ENCODE measurements at regions not wholly inside any gene's neighbourhood (a gene's known extent, or its start where the extent isn't known, plus 50 kb on each side); places are given as distances from the start of the nearest gene placed in this dataset.

DNA sequence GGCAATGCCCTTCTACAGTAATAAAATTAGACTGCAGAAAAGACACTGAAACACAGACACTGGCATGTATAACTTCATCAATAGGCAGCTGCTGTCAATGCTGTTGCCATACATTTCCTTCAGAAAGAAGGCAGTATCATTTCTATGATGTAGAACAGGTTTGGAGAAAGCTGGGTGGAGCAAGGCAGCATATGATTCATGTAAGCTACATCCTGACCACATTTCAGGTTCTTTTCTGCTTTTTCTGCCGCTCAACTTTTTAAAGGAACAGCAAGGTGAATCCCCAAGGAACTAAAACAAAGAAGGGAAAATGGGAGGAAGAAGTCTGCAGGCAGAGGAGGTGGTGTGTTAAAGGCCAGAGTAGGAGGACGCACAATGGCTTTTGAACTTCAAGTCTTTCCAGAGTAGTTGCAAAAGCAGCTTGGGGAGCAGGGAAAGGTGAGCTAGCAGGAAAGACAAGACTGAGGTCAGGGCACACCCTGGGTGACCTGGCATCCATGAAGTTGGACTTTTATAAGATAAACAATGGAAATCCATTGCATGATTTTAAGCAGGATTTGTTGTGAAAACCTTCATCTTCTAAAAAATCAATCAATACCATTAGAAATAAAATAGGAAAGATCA, 142.1 kb downstream of the MED10 start:
- no peak for DNase-seq (ENCODE audit: low read depth)

DNA sequence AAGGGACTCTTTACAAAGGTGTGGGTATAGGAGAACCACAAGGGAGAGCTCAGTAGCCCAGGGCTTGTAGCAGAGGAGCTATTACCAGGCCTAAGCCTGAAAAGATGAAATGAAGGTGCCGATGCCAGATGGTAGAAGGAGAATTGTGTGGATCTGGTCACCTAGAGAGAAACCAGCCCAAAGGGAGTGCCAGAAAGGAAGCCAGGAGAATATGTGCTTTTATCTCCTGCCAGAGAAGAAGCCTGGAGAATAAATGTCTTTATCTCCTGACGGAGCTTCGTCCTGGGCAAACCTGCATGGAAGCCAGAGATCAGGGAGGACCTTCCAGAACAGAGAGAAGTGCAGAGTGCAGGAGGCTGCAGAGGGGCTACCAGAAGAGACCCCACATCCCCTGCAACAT, 142.6 kb downstream of the MED10 start:
- no peak for DNase-seq (ENCODE audit: low read depth)

DNA sequence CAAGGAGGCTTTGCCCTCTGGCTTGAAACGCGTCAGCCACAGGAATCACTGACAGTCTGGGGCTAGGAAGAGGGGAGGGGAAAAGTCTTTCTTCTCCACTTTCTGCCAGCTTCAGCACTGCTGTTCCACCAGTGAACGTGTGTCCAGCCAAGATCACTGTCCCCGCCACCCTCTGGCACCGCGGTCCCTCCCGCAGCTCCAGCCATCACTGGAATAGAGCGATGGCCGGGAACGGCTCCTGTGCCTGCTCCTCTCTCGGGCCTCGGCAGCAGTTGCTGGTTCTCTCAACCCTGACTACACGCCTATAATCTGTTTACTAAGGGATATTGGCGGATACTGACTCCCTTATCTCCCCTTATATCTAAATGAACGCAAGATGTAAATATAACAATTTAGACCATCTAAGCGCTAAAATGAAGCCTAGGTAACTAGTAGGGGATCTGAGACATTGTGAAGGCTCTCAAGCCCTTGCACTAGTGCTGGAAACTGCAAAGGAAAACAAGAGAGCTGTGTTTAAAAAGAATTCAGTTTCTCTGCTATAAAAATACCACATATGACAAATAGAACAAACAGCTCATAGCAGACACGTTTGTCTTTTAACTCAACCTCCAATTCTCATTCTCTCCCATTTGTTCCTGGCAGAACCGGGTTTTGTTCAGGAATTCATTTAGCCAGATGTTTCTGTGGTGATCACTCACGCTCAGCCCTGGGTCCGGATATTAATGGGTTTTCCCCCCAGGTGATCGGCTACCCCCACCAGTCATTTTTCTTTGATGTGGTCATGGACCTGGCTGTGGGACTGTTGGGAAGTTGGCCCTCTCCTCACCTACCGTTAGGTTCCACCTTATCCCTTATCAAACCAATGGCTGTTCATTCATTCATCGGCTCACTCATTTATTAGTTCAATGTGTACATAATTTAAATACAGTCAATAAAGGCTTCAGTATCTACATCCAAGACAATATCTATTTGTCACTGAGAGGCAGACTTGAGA, 149.8 kb downstream of the MED10 start:
- no peak for DNase-seq (ENCODE audit: low read depth)

- no peak for DNase-seq (ENCODE audit: low read depth)
Measured at GRCh38 chr5:6225121-6225607, 153.2 kb downstream of the MED10 start.

DNA sequence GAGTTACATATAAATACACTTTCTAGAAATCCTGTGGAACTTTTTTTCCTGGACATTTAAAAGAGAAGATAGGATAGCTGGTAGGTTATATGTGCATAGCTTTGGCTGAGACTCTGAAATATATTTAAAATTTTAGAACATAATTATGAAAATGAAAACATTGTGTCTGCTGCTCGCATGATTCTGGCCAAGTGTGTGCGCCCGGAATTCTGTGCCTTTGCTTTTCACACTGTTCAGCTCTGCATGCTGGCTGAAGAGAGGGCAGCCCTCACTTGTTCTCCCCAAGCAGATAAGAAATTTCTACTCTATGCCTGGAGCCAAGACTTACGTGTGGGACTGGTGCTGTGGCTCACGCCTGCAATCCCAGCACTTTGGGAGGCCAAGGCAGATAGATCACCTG, 153.9 kb downstream of the MED10 start:
- DNase-seq (ENCODE audit: low read depth), result no peak

- no peak for DNase-seq (ENCODE audit: low read depth)
Measured at GRCh38 chr5:6222899-6223298, 155.4 kb downstream of the MED10 start.

- DNase-seq (ENCODE audit: low read depth), result no peak
Measured at GRCh38 chr5:6222121-6222520, 156.2 kb downstream of the MED10 start.

- DNase-seq (ENCODE audit: low read depth), result no peak
Measured at GRCh38 chr5:6221141-6221626, 157.2 kb downstream of the MED10 start.

- DNase-seq (ENCODE audit: low read depth), result no peak
Measured at GRCh38 chr5:6220346-6221088, 157.8 kb downstream of the MED10 start.

- no peak for DNase-seq (ENCODE audit: low read depth)
Measured at GRCh38 chr5:6218517-6218916, 159.8 kb downstream of the MED10 start.

DNA sequence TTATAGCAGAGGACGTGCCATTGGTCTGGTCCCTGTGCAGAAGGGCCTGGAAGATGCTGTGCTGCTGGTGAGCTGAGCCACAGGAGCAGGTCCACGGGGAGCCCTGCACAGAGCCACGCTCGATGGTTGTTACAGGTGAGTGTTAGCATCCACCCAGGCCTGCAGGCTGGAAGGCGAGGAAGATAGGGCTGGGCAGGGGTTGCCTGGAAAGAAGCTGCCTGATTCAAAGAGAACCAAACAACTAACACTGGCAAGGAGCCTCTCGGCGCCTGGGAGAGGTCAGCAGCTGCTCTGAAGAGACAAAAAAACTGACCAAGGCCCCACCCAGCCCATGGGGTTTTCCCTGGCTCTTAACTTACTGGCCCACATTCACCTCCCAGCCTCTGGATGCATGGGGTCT, 160.2 kb downstream of the MED10 start:
- no peak for DNase-seq (ENCODE audit: low read depth)

DNA sequence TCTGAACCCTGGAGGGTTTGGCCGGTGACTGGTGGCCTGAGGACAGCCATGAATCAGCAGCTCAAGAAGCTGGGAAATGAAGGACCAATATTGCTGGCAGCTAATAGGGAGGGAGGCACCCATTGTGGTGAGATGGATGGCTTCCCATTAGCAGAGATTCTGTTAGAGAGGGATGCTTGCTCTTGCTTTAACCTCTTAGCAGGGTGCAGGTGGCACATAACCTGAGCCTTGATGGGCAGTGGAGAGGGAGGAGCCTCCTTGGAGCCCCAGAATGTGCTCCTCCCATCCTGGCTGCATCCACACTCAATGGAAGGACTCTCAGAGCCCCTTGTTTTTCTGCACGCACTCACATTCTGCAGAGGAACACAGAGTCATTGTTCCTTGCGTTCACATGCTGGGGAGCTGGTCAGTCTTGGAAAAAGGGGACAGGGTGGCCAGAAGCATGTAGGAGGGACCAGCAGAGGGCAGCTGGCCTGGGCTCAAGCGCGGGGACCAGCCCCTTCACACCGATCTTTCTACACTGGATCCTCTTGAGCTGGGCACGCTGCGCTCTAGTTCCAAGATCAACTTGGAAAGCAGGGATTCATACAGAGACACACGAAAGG, 161.8 kb downstream of the MED10 start:
- no peak for DNase-seq (ENCODE audit: low read depth)

DNA sequence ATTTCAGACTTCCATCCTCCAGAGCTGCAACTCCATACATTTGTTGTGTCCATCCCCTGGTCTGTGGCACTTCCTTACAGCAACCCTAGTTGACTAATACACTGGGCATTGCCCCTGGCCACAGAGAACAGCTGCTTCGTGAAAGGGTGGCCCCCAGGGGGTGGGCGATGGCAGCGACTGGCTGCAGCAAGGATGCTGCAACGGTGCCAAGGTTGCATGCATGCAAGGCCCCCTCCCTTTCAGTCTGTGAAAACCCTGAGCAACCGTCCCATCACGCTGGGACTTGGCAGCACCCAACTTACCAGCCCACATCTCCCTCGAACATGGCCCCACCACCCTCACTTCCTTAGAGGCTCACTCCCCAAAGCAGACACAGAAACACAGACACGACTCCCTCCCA, 162.5 kb downstream of the MED10 start:
- DNase-seq (ENCODE audit: low read depth), result no peak

DNA sequence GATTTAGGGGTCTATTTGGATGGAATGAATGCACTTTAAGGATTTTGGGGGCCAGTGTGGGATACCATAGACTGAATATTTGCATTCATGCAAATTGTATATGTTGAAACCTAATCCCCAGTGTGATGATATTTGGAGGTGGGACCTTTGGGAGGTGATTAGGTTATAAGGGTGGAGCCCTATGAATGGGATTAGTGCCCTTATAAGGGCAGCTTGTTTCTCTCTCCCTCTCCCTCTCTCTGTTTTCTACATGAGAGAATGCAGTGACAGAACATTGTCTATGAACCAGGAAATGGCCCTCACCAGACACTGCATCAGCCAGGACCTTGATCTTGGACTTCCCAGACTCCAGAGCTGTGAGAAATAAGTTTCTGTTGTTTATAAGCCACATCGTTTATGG, 166.1 kb downstream of the MED10 start:
- DNase-seq (ENCODE audit: low read depth), result no peak

DNA sequence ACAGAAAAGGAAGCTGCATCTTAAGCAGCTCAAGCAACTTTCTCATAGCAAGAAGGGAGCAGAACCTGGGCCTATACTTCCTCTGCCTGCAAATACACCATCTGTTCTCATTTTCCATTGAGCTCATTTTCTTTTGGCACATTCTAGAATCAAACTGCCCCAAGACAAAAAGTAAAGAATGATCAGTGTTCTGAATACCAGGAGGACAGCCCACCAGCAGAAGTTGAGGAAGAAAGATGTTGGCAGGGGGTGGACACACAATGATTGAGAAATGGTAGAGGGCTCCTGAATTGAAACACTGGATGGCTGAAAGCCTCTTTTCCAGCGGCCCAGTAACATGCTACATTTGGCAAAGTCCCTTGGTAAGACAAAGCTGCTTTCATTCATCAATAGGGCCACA, 171.8 kb downstream of the MED10 start:
- DNase-seq (ENCODE audit: low read depth), result no peak

DNA sequence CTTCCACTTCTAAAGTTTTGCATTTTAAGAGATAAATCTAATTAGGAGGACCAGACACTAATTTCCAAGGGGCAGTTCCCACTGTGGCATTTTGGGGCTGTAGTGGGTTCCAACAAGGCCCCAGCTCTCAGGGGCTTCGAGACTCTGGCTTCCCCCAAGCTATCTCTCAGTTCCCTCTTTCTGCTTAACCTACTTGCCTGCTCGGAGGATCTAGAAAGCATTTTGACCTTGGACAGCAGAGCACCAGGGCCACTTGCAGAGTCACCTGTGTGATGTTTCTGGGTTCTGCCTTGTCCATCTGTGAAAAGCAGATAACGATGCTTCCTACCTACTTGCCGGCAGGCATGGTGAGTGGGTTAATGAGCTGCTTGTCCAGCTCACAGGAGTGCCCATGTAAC, 175.4 kb downstream of the MED10 start:
- no peak for DNase-seq (ENCODE audit: low read depth)

- DNase-seq (ENCODE audit: low read depth), result no peak
Measured at GRCh38 chr5:6202149-6202967, 176.0 kb downstream of the MED10 start.

DNA sequence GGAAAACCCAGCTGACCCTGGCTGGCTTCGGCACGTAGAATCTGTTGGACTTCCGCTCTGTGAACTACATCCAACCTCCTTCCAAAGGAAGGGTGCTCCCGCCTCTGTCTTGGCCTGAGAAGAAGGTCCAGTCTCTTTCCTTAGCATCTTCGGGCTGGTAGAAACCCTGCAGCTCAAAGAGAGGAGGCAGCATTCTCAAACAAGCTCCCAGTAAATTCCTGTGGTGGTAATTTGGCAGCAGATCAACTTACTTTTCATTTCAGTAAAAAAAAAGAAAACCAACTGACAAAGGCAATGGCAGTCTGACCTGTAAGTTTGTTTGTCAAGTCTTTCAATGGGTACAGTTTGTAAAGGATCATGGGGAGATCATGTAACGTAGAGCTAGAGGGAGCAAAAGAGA, 176.7 kb downstream of the MED10 start:
- DNase-seq (ENCODE audit: low read depth), result no peak

GRCh38 chr5:6198531-6198930, 179.8 kb downstream of the MED10 start:
- DNase-seq (ENCODE audit: low read depth), result no peak

DNA sequence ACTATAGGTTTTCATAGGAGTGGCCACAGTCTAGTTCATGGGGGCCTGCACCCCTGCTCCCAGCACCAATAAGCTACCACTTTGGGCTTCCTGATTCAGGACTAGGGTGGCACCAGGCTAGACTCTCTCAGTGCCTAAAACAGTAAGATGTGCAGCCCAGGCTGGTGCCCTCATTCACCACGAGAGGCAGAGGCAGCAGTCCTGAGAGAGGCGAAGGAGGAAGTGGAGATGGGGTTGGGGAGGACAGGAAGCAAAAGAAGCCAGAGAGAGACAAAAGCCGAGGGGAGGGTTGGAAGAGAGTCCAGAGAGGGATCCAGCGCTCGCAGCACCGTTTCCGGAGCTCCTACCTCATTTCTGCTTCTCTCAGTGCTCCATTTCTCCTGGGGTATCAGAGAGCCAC, 180.9 kb downstream of the MED10 start:
- no peak for DNase-seq (ENCODE audit: low read depth)
